Endothelial cell of umbilical vein (primary cell): ENCODE measurements at regions not wholly inside any gene's neighbourhood (a gene's known extent, or its start where the extent isn't known, plus 50 kb on each side); places are given as distances from the start of the nearest gene placed in this dataset.

Source experiments
- BruUV-seq: library from RNA; stranded (reverse); fragments of 400-500 nt; replicated peaks from 2 replicates; lab custom pipeline; 2021; lab: Mats Ljungman, UMichigan
- CTCF ChIA-PET: fragments of 300-600, 350-600 bp; sonication (Branson Sonifier 250); formaldehyde crosslinking; loops from one replicate; lab custom pipeline; 2021; ENCODE audit warnings: antibody characterized with exemption, inconsistent platforms; lab: Charles Lee
- POLR2A ChIA-PET: fragments of 300-600, 350-600 bp; sonication (Branson Sonifier 250); formaldehyde crosslinking; loops from one replicate; lab custom pipeline; 2021; ENCODE audit warnings: antibody characterized with exemption, inconsistent platforms; lab: Charles Lee
- DNase-seq: peaks from one replicate; pipeline ENCODE4 v3.0.0-alpha.2; 2011; ENCODE audit warnings: low read depth, low spot score
- FAIRE-seq: peaks from 2 replicates; lab custom pipeline; 2011; peaks lifted over from hg19 to GRCh38; lab: Jason Lieb, UNC
- H2AFZ ChIP-seq: 2 replicates; pipeline ENCODE4 v1.6.0; 2012; ENCODE audit warnings: low read depth, low read length, control low read depth, inconsistent platforms
- H3K27ac ChIP-seq: 2 replicates; pipeline ENCODE4 v1.5.1; 2011; ENCODE audit warnings: low read depth, mild to moderate bottlenecking, control low read depth, low read length, moderate library complexity; ENCODE audit not compliant: insufficient read depth
- H3K27me3 ChIP-seq, 2 experiments: 2 replicates each; pipeline versions ENCODE4 v1.6.0 to v1.6.1; 2011; ENCODE audit warnings: low read length in 2 of 2, mixed read lengths in 1 of 2; ENCODE audit not compliant: control insufficient read depth in 2 of 2, insufficient read depth in 2 of 2
- H3K36me3 ChIP-seq, 2 experiments: 2 replicates in 1 of 2; 3 replicates in 1 of 2; pipeline ENCODE4 v1.5.1; 2011; ENCODE audit warnings: low read length in 2 of 2, mild to moderate bottlenecking in 1 of 2, moderate library complexity in 1 of 2; ENCODE audit not compliant: control insufficient read depth in 2 of 2, insufficient read depth in 2 of 2; ENCODE audit errors: extremely low read depth in 1 of 2
- H3K4me1 ChIP-seq: 3 replicates; pipeline ENCODE4 v1.5.1; 2011; ENCODE audit warnings: mild to moderate bottlenecking, low read length; ENCODE audit not compliant: control insufficient read depth, insufficient read depth; ENCODE audit errors: extremely low read depth
- H3K4me2 ChIP-seq: 2 replicates; pipeline ENCODE4 v1.6.1; 2011; ENCODE audit warnings: low read length, control low read depth, mixed read lengths; ENCODE audit not compliant: insufficient read depth
- H3K4me3 ChIP-seq, 3 experiments: fragments of 200-600 bp in 1 of 3; sonication (generic), shearing (Covaris generic) in 1 of 3; replicated peaks in 1 of 3; 2 replicates each; pipeline ENCODE4 v1.5.1; 2011 to 2016; ENCODE audit warnings: control low read depth in 3 of 3, low read length in 3 of 3, mild to moderate bottlenecking in 2 of 3, inconsistent platforms in 1 of 3, low read depth in 1 of 3, moderate library complexity in 1 of 3; ENCODE audit not compliant: insufficient read depth in 1 of 3
- H3K79me2 ChIP-seq: 2 replicates; pipeline ENCODE4 v1.6.0; 2012; ENCODE audit warnings: low read length, inconsistent platforms; ENCODE audit not compliant: control insufficient read depth, insufficient read depth
- H3K9ac ChIP-seq: replicated peaks from 2 replicates; pipeline ENCODE3; 2011; ENCODE audit warnings: low read length, control low read depth; ENCODE audit not compliant: insufficient read depth; ENCODE audit errors: extremely low read depth
- H3K9me1 ChIP-seq: replicated peaks from 3 replicates; pipeline ENCODE4 v1.6.0; 2011; ENCODE audit warnings: mild to moderate bottlenecking, low read length; ENCODE audit not compliant: control insufficient read depth, insufficient read depth; ENCODE audit errors: extremely low read depth
- H3K9me3 ChIP-seq: replicated peaks from 2 replicates; pipeline ENCODE4 v1.5.1; 2012; ENCODE audit warnings: low read length, inconsistent platforms; ENCODE audit not compliant: control insufficient read depth, insufficient read depth
- H4K20me1 ChIP-seq: replicated peaks from 2 replicates; pipeline ENCODE3; 2011; ENCODE audit warnings: mild to moderate bottlenecking, low read length; ENCODE audit not compliant: control insufficient read depth, insufficient read depth; ENCODE audit errors: extremely low read depth
- EZH2 ChIP-seq: IDR thresholded peaks from 2 replicates; pipeline ENCODE4 v1.6.1; 2012; ENCODE audit warnings: borderline replicate concordance, low read depth, mild to moderate bottlenecking, moderate library complexity, low read length, inconsistent platforms; ENCODE audit not compliant: severe bottlenecking
- FOS ChIP-seq: IDR thresholded peaks from 2 replicates; pipeline ENCODE4 v1.6.1; 2011; ENCODE audit warnings: mild to moderate bottlenecking, low read length, moderate library complexity, borderline replicate concordance; ENCODE audit not compliant: insufficient read depth
- GATA2 ChIP-seq: IDR thresholded peaks from 2 replicates; pipeline ENCODE4 v1.7.0; 2011; ENCODE audit warnings: low read depth, mild to moderate bottlenecking, moderate library complexity, mixed read lengths, low read length; ENCODE audit not compliant: insufficient read length, insufficient read depth
- JUN ChIP-seq: IDR thresholded peaks from 2 replicates; pipeline ENCODE4 v1.6.1; 2011; ENCODE audit warnings: borderline replicate concordance, low read depth; ENCODE audit not compliant: insufficient read length, insufficient read depth
- MYC ChIP-seq: IDR thresholded peaks from one replicate; pipeline ENCODE4 v1.6.1; 2011; ENCODE audit warnings: mild to moderate bottlenecking, low read depth, low read length
- POLR2A ChIP-seq: IDR thresholded peaks from 2 replicates; pipeline ENCODE4 v1.6.1; 2012; ENCODE audit warnings: low read depth, mild to moderate bottlenecking, control low read depth, low read length
- POLR2AphosphoS5 ChIP-seq: IDR thresholded peaks from 2 replicates; pipeline ENCODE4 v1.6.1; 2012; ENCODE audit warnings: low read depth, mild to moderate bottlenecking, control low read depth, low read length, moderate library complexity; ENCODE audit not compliant: insufficient read depth
- dilution Hi-C: fragments of 300-500 bp; cut with MboI; formaldehyde crosslinking; loops from one replicate; pipeline ENCODE4 v1.15.0; 2019; ENCODE audit warnings: low sequenced_read_pairs; ENCODE audit not compliant: extremely low pct_ligation_motif_present
- intact Hi-C: fragments of 100-400 bp; cut with micrococcal nuclease; formaldehyde crosslinking; loops from one replicate; pipeline ENCODE4 v1.10.0; 2022
- TF ChIP-seq, protein P1 (sequence below), 2 donors: IDR thresholded peaks; 1 replicate in 1 of 2; 2 replicates in 1 of 2; pipeline ENCODE4 v1.5.1; 2011; ENCODE audit warnings: low read length in 2 of 2, mild to moderate bottlenecking in 2 of 2, moderate library complexity in 2 of 2, control low read depth in 1 of 2, inconsistent platforms in 1 of 2, low read depth in 1 of 2; ENCODE audit not compliant: insufficient read depth in 1 of 2; ENCODE audit errors: extremely low read depth in 1 of 2
- TF ChIP-seq, protein P2 (sequence below): IDR thresholded peaks from 2 replicates; pipeline ENCODE4 v1.6.1; 2011; ENCODE audit not compliant: insufficient read depth, insufficient read length

DNA sequence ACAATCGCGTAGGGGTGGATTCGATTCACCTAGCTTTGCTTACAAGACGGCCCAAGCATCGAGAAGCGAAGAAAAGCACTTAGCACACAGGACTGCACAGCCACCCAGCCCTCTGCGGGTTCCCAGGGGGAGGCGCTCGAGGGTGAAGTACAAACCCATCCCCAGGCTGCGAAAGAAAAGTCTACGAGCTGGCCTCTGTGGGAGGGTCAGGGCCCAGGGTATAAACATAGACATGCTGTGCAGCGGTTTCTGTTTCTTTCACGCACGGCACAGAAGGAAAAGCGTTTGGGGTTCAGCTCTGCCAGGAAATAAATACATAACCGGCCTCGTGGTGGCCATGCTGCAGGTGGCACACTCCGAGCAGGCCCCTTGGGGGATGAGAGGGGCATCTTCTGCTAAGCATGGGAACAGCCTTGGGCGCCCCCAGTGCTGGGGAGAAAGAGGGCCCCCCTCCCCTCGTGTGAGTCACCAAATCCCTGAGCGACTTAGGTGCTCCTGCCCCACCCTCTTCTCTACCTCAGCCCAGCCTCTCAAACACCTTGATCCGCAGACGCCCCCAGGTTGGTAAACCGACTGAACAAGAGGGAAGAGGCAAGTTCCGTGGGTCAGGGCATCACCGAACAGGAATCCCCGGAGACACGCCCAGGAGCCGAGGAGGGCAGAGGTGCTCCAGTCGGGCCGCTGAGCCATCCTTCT lies 91.6 kb upstream of the RIPOR2 start:
- dilution Hi-C loops (no loop called here), intact Hi-C loops (no loop called here)
- Histone ChIP-seq H3K79me2 (no peaks in the 10 kb centered on the region), H3K27ac (no peak overlapping the region), H3K9ac (no peak overlapping the region), H3K4me3 (no peak overlapping the region), H3K9me1 (no peaks in the 10 kb centered on the region), H3K9me3 (no peaks in the 10 kb centered on the region), H3K4me1 (no peaks in the 10 kb centered on the region), H2AFZ (no peak overlapping the region), H3K27me3 (no peaks in the 10 kb centered on the region), H3K4me2 (no peak overlapping the region), H4K20me1 (no peaks in the 10 kb centered on the region), H3K36me3 (no peaks in the 10 kb centered on the region)
- TF ChIP-seq, protein P1, sequence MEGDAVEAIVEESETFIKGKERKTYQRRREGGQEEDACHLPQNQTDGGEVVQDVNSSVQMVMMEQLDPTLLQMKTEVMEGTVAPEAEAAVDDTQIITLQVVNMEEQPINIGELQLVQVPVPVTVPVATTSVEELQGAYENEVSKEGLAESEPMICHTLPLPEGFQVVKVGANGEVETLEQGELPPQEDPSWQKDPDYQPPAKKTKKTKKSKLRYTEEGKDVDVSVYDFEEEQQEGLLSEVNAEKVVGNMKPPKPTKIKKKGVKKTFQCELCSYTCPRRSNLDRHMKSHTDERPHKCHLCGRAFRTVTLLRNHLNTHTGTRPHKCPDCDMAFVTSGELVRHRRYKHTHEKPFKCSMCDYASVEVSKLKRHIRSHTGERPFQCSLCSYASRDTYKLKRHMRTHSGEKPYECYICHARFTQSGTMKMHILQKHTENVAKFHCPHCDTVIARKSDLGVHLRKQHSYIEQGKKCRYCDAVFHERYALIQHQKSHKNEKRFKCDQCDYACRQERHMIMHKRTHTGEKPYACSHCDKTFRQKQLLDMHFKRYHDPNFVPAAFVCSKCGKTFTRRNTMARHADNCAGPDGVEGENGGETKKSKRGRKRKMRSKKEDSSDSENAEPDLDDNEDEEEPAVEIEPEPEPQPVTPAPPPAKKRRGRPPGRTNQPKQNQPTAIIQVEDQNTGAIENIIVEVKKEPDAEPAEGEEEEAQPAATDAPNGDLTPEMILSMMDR (IDR thresholded peaks at IDR 0.05; ENCODE audit: extremely low read depth in 1 of 2, insufficient read depth in 1 of 2, low read depth in 1 of 2, low read length in 2 of 2), result no peak
- TF ChIP-seq EZH2, result no peak
- no peak for TF ChIP-seq JUN
- no peak for TF ChIP-seq MYC
- CTCF ChIA-PET, result interaction anchor here (1.0 to 2.8 kb wide), 4 partner anchors 10 to 171 kb away, joined by 5 to 15 read pairs (median 10); no protein-coding TSS in a partner anchor
- no TSS peak for BruUV-seq
- FAIRE-seq (no peak), DNase-seq (no peak)
- POLR2A ChIA-PET, result no interaction called here

DNA sequence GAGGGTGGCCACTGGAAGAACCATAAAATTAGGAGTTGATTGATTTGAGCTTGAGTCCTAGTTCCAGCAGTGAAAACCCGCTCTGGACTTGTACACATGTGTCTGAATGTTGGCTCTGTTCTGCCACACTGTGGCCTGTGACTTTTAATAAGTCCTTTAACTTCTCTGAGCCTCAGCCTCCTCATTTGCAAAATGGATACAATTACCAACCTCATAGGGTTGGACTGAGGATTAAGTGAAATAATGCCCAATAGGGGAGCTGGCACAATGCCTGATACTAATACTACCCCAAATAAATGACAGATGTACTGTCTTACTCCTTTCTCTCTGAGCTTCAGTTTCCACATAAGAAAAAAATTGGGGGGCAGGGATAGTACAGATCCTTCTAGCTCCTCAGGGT lies 92.6 kb upstream of the RIPOR2 start:
- Histone ChIP-seq H4K20me1 (no peaks in the 10 kb centered on the region), H3K4me2 (no peak overlapping the region), H3K9ac (no peak overlapping the region), H3K36me3 (no peaks in the 10 kb centered on the region), H3K4me1 (no peaks in the 10 kb centered on the region), H3K9me1 (no peaks in the 10 kb centered on the region), H3K27ac (no peak overlapping the region), H3K9me3 (no peaks in the 10 kb centered on the region), H3K4me3 (no peak overlapping the region), H3K79me2 (no peaks in the 10 kb centered on the region), H2AFZ (no peak overlapping the region), H3K27me3 (no peaks in the 10 kb centered on the region)
- no peak for DNase-seq
- FAIRE-seq, result no peak
- POLR2A ChIA-PET, result no interaction called here
- TF ChIP-seq POLR2AphosphoS5, result no peak
- TF ChIP-seq JUN, result no peak
- TF ChIP-seq MYC, result no peak
- no peak for TF ChIP-seq GATA2
- TF ChIP-seq POLR2A, result no peak
- TF ChIP-seq, protein P1 (IDR thresholded peaks at IDR 0.05; ENCODE audit: extremely low read depth in 1 of 2, insufficient read depth in 1 of 2, low read depth in 1 of 2, low read length in 2 of 2), result no peak
- TF ChIP-seq, protein P2, sequence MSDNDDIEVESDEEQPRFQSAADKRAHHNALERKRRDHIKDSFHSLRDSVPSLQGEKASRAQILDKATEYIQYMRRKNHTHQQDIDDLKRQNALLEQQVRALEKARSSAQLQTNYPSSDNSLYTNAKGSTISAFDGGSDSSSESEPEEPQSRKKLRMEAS, result no peak
- no peak for TF ChIP-seq EZH2
- TF ChIP-seq FOS, result no peak
- dilution Hi-C loops (no loop called here), intact Hi-C loops (no loop called here)
- BruUV-seq, result no TSS peak
- CTCF ChIA-PET, result interaction anchor here (0.8 to 2.4 kb wide), 3 partner anchors 10 to 172 kb away, joined by 3 to 7 read pairs (median 5); no protein-coding TSS in a partner anchor
